HG02759 (cell line): ENCODE measurements at regions not wholly inside any gene's neighbourhood (a gene's known extent, or its start where the extent isn't known, plus 50 kb on each side); places are given as distances from the start of the nearest gene placed in this dataset.
"Not testable (repeated sequence)": the region's sequence is repeated elsewhere in the genome, so short reads cannot be mapped to it uniquely, and the experiment has no call there.

Source experiments
- ATAC-seq: cut with Tn5 transposase; IDR thresholded peaks from one replicate; pipeline ENCODE4 v1.9.1; 2021; ENCODE audit warnings: mild to moderate bottlenecking, moderate library complexity; ENCODE audit not compliant: unreplicated experiment

DNA sequence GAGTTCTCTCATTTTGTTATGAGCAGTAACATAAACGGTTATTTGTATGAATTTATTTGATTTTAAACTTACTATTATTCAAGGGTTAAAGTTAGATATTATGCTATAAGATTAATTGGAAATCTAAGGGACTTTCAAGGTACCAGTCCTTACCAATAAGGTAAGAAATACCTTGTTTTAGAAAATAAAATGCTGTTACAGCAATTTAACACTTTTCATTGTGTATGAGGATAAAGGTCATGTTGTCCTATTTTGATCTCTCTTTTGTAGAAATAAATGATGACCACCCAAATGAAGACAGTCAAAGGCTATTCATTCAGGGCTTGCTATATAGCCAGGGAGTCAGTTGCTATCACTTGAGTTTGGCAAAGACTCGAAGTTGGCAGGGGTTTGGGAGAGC lies 1185.9 kb upstream of the GOT2 start:
- no peak for ATAC-seq

DNA sequence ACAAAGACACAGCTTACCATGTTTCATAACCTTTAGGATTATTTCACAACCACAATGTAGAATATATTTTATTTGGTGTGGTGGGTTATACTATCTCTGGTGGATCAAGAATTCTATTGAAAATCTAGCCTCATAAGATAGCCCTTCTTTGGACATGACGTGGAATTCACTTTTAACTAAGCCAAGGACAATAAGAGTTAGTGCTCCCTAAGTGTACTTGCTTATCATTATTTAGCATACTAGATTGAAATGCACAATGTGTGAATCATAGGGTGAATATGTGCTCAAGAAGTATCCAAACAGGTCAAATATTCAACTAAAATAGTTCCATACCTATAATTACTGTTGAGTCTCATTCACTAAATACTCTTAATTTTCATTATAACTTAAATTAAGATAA lies 1179.5 kb upstream of the GOT2 start:
- ATAC-seq = no peak

DNA sequence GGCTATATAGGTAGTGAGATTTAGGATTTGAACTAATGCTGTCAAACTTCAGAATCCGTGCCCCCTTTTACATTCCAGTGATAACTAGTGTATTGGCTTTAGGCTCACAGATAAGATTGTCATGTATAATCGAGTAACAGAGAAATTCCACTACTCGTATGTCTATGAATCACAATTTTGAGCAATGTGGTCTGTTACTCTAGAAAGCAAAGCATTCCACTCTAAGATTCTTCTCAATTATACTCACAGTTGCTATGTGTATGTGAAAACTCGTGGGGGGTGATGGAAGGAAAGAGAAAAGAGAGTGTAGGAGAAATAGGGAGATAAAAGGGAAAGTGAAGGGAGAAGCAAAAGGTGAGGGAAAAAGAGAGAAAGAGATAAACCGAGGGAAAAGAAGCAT lies 1175.1 kb upstream of the GOT2 start:
- no peak for ATAC-seq

DNA sequence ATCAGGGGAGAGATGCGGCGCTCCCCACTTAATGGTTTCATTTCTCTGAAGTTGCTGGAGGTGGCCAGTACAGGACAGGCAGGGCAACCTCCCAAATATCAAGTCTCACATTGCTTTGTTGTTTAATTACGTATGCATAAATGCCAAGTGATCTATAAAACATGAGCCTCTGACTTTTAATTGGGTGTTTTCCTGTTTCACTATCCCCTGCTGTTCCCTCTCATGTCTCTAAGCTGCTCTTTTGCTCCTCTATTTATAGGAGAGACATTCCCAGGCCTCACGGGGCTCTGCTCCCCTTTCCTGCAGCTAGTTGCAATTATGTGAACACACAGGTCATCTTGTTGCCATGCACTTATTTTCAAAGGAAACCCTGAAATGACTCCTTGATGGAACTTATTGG lies 1173.5 kb upstream of the GOT2 start:
- ATAC-seq = no peak

DNA sequence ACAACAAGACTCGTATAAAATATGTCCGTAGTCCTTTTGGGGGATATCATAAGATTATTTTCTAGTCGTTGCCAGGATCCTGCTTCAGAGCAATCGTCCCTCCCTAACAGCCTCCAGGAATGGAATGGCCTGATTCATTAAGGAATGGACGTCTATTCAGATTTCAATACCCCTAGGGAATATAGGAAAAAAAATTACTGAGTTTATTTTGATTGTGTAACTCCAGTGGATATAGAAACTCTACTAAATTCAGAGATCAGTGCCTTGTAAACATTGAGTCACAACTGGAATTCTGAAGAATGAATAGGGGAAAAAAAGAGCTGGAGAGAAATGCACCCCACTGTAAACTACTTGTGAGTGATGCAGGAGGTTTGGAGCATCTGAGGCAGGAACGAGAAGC lies 1171.5 kb upstream of the GOT2 start:
- ATAC-seq = no peak

DNA sequence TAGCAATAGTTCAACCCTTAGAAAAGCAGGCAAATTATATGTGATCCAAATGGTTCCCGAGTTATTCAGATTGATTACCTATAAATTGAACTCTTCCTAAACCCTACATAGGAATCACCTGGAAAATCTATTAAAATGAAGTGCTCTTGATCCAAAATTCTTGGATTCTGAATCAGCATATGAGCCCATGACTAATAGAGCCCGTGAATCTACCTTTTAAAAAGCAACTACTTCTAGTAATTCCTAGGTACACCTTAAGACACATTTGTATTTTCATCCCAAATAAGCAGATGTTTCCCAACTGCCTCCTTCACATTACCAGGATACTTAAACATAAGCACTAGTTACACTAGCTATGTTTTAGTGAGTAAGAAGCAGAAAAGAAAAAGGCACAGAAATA lies 1171.0 kb upstream of the GOT2 start:
- no peak for ATAC-seq

DNA sequence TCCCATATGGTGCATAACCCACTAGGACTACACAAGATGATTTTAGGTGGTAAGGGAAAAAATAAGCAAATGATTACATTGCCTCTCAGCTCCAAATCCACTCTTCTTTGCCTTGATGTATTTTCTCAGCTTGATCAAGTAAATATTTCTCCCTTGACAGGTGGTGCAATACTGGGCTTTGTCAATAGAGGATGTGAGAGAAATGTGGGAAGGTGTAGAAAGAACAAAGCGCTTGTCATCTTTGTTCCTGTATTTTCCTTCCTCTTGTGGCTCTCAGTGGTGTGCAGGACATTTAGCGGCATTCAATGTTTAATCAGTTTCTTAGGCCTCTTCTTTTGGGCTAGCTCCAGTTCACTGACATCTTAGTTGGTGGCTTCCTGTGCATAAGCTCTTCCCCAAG lies 1165.8 kb upstream of the GOT2 start:
- no peak for ATAC-seq

DNA sequence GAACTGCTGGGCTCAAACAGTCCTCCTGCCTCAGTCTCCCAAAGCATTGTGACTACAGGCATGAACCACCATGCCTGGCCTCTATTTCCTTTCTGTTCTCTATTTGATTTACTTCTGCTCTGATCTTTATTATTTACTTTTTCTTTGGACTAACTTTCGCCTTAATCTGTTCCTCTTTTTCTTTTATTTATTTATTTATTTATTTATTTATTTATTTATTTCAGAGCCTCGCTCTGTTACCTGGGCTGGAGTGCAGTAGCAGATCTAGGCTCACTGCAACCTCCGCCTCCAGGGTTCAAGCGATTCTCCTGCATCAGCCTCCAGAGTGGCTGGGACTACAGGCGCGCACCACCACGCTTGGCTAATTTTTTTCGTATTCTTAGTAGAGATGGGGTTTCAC lies 1158.3 kb upstream of the GOT2 start:
- no peak for ATAC-seq

DNA sequence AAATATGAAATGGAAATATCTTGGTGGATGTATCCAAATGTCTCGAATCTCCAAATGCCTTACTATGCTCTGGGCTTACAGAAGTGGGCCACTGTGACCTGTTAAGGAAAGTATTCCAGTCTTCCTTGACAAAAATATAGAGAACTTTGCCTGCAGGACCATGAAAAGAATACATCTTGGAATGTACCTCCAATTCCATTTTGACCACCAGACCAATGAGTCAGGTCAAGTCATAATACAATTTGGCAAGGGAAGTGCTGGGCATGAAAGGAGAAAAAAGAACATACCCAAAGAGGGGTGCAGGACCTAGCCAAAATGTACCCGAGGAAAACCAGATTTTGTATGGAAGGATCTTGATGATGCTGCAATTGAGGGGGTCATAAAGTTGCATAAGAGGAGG lies 1153.7 kb upstream of the GOT2 start:
- ATAC-seq = no peak

DNA sequence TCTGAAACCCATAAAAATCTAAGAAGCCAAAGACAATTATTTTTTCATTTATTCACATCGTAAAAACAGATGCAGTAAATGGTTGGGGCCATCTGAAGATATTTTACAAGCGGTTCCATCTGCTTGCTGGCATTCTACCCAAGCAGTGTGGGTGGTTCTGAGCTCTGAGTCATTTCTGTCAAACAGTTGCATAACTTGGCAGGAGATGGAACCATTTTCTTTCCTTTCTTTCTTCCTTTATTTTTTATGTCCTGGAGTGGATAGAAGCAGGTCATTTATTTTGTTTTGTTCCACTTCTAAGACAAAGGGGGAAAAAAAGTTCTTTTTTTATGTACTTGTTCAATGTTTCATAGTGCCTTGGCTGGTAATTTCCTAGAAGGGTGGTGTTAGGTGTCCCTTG lies 1151.9 kb upstream of the GOT2 start:
- ATAC-seq = no peak

DNA sequence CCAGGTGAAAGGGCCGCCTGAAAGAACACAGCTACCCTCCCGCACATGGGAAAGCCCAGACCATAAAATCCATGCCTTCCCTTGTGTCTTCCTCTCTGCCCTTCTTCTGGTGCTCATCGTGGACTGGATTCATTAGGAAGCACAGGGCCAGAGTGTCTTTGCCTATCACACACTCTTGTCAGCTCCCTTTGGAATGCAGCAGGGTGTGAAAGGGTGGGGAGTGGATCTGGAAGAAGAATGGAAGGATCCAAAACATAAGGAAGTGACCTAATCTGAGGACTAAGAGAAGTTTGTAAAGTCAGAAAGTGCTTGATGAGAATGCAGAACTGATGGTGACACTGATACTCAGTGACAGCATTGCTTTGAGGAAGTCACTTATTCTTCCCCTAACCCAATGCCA lies 1147.3 kb upstream of the GOT2 start:
- ATAC-seq = no peak

DNA sequence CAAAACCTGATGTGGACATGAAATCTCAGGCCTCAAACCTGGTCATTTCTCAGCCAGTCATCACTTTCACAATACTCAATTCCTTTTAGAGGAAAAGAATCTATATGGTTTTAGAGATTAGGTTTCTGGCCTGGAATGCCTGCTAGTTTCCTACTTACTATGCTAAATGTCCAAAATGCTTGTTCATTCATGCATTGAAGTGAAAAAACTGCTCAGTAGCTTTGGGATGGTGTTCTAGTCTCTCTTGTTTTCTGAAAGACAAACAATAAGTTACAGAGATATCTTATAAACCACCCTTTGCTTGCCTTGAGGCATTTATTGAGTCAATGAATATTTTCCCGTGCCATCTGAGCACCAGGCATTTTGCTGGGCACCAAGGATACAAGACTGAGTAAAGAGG lies 1146.5 kb upstream of the GOT2 start:
- no peak for ATAC-seq

DNA sequence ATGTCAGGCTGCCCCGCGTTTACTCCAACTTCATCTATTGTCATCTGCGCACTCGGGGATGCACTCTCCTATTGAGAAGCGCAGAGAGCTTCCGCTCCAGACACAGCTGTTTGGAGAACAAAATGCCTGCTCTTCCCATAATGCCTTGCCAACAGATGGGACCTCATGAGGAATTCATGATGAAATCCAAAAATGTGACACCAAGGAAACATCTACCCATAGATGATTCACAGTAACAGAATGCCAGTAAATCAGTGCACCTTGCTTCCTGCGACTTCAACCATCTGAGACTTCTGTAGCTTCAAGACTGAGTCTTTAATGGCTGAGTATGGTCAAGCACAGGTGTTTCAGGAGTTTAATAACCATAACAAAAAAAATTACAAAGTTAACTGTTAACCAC lies 1144.9 kb upstream of the GOT2 start:
- ATAC-seq = no peak

DNA sequence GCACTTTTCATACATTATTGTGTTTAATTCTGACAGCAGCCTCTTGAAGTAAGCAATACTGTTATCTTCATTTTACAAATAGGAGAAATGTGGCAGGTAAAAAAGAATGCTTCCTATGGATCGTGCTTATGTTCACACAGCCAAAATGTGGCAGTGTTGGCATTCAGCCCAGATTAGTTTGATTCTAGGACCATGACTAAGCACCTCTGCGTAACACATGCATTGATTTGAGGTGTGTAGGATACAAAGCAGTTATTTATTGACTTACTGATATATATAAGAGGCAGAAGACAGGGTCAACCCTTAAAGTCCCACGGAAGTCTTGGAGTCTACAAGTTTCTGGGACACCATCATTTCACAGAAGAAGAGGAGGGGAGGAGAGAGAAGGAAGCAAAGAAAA lies 1144.4 kb upstream of the GOT2 start:
- ATAC-seq = no peak

DNA sequence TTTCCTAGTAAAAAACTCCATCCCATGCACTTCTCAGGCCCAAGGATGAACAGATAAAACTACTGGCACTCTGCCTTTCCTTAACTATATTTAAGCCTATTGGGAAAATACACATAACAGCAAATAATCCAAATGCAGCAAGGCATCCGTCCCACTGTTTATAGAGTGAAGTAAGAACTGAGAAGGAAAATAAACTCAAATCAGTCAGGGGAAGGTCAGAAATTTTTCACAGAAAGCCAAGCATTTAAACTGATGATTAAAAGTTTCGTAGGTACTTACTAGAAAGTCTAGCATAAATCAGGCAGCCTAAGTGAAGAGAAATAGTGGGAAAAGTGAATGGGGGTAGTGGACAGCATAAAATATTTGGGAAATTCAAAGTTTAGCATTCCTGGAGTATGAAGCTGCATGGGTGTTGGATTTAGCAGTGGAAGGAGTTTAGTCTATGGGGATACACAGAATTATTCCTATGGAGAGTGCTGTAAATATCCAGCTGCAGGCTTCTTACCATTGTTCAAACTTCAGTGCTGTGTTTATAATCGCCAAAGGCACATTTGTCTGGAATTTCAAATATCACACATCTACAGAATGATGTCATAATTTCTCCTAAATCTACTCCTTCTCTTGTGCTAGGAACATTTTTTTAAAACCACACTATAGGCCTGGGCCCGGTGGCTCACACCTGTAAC lies 1131.0 kb upstream of the GOT2 start:
- no peak for ATAC-seq

DNA sequence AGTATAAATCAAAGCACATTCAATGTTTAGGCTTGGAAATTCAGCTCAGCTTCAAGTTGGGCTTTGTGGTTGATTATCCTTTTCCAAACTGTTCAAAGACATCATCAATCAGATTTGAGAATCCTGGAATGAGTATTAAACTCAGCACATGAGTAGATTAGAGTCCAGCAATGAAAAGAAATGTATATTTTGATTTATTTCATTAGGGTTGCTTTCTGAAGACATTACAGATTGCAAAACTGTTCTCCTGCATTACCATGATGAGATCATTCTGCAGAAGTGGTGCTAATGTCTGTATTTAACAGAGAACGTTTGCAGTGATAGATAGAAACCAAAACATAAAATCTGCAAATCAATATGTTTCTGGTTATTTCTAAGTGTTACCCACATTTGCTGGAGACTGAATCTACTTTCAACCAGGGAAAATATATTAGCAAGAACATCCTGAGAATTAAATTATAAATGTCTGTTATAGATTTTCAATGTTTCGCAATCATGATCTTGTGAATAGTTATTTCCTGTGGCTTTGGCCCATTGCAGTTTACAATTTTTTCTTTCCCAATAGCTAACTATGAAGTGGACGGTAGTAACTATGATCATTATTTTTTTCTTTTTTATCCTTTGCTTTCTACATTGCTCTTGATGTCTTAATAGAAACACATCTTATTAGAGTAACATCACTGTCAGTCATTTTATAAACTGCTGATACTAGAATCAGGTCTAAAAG lies 1125.7 kb upstream of the GOT2 start:
- no peak for ATAC-seq

DNA sequence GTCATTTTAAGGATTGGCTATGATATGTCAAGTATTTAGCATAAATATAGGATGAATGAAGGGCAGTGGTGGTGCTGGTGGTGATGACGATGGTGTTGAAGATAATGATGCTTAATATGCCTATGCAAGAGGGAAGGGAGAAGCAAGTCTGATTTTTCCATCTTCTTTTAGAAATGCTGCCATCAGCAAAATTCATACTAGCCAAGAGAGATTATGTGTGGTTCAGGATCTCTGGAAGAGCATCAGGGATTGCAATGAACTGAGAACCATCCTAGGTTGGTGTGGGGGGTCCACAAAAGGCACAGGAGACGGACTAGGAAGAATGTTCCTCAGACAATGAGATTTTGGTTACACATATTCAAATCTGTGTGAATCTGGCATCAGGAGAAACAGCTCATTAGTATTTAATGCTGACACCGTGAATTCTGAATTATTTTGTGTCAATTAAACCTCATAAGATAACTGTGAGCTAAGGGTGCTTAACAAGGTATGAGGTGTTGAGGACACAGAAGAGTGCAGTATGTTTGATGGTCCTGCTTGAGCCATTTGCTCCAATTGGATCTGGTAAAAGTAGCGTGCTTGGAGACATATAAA lies 1120.8 kb upstream of the GOT2 start:
- no peak for ATAC-seq

DNA sequence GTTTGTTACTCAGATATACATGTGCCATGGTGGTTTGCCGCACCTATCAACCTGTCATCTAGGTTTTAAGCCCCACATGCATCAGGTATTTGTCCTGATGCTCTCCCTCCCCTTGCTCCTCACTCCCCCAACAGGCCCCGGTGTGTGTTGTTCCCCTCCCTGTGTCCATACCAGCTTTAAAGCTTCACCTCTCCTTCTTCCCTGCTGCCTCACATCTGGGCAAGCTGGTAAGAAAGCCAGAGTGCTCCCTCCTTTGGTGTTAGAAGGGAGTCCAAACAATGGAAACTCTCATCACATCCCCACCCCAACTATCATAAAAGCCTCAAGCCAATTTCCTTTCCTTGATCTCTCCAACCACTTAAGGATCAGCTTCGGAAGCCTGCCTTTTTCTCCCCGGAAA lies 1115.6 kb upstream of the GOT2 start:
- no peak for ATAC-seq

DNA sequence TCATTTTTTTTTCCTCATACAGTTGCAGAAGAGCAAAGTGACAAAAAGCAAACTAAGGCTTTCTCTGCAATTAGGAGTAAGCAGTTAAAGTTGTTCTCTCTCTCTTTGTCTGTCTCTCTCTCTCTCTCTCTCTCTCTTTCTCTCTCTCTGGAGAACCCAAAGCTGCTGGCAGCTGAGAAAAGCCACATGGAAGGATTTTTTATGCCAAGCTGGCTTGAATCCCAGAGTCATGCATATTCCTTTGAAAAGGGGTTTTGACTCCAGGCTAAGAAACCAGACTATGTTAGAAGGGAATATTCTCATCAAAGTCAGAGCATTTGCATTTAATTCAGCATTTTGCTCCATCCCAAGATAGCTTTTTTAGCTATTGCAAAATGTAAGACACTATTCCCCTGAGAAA lies 1114.2 kb upstream of the GOT2 start:
- no peak for ATAC-seq

DNA sequence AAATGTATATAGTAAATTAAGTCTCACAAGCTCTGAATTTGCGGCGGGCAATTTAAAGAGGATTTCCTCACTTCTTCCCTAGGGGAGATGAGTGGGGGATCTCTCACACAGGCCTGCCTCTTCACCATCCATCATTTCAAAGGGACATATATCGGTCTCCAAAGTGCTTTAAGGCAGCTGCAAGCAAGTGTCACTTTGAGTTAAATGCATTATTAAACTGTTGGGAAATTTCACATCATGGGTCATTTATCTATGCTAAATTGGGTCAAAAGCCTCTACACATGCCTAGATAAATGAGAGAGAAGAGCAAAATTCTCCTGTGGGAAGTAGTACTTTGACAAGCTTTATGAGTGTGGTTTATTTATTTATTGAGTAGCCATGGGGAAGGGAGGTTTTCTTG lies 1106.1 kb upstream of the GOT2 start:
- no peak for ATAC-seq

DNA sequence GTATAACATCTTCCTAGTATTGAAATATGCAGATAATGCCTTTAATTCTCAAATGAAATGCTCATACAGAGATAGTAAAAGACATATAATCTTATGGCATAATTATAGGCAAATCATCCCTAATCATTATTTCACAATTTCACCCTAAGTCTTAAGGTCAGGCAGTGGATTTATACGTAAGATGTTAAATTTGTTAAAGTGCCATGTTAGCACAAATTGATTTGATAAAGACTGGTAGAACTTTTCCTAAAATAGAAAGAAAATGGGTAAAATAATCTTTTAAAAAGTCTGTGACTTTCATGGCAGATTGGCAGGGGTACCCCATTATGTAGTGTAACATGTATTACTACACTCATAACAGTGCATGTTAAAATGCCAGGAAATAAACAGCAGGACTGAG lies 1092.7 kb upstream of the GOT2 start:
- no peak for ATAC-seq

DNA sequence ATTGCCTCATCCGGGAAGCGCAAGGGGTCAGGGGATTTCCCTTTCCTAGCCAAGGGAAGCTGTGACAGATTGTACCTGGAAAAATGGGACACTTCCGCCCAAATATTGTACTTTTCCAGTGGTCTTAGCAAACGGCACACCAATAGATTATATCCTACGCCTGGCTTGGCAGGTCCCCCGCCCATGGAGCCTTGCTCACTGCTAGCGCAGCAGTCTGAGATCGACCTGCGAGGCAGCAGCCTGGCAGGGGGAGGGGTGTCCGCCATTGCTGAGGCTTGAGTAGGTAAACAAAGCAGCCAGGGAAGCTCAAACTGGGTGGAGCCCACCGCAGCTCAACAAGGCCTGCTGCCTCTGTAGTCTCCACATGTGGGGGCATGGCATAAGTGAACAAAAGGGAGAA lies 1075.4 kb upstream of the GOT2 start:
- ATAC-seq = not testable (repeated sequence)

DNA sequence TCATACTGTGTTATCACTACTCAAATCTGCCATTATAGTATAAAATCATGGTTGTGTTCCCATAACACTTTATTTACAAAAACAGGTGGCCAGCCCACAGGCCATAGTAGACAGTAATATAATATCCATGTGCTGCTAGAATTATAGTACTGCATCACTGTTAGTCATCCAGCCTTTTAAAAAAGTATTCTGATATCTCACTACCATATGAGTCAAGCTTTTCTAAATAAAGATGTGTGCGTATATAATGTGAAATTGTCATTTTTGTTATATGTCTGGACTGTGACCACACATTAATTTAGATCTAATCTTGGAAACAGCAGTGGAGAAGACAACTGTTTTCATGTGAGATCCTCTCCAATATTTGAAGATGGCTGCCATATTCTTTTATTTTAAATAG lies 1049.1 kb upstream of the GOT2 start:
- ATAC-seq = no peak
